K562 (cell line): ENCODE measurements at regions not wholly inside any gene's neighbourhood (a gene's known extent, or its start where the extent isn't known, plus 50 kb on each side); places are given as distances from the start of the nearest gene placed in this dataset.
A peak's percentile ranks its signal among the peaks of the same experiment; 100 is the strongest.

Experiments
- ATAC-seq: fragments of 200-7000 bp; cut with Tn5 transposase; 3 replicates; pipeline ENCODE4 v1.9.1; 2020; ENCODE audit warnings: moderate library complexity
- BruUV-seq: library from RNA; stranded (reverse); fragments of 400-500 nt; replicated peaks from 2 replicates; lab custom pipeline; 2021; lab: Mats Ljungman, UMichigan
- CTCF ChIA-PET: fragments of 300-600 bp; formaldehyde crosslinking; extraction: SDS; loops from one replicate; lab custom pipeline; 2021; ENCODE audit warnings: low intra/inter-chr PET ratio; lab: Yijun Ruan, JAX
- POLR2A ChIA-PET: fragments of 300-600, 350-650 bp; sonication (Branson Sonifier 250); formaldehyde crosslinking; extraction: SDS; loops from one replicate; lab custom pipeline; 2021; ENCODE audit warnings: antibody characterized with exemption, inconsistent platforms; lab: Yijun Ruan, JAX
- DNase-seq, 4 experiments: peaks; one replicate each; pipeline versions ENCODE4 v3.0.0 to v3.0.0-alpha.2; 2011 to 2018; ENCODE audit warnings: low spot score in 3 of 4, mixed read lengths in 3 of 4; ENCODE audit errors: extremely low read depth in 1 of 4
- FAIRE-seq: peaks from 2 replicates; lab custom pipeline; 2011; peaks lifted over from hg19 to GRCh38; lab: Jason Lieb, UNC
- H2AFZ ChIP-seq: 2 replicates; pipeline ENCODE4 v1.6.0; 2011; ENCODE audit warnings: low read depth, low read length, control low read depth, inconsistent platforms
- H3K27ac ChIP-seq: fragments of 200-600 bp; 3 replicates; pipeline ENCODE4 v1.8.0; 2011; ENCODE audit warnings: low read depth, mild to moderate bottlenecking, control low read depth, inconsistent platforms, low read length, moderate library complexity, mixed read lengths; ENCODE audit errors: extremely low read depth
- H3K27me3 ChIP-seq, 2 experiments: fragments of 300-600 bp in 1 of 2; 2 replicates in 1 of 2; 3 replicates in 1 of 2; pipeline versions ENCODE4 v1.6.0 to v1.8.0; 2011; ENCODE audit warnings: inconsistent platforms in 2 of 2, low read length in 2 of 2, mild to moderate bottlenecking in 1 of 2, mixed read lengths in 1 of 2, moderate library complexity in 1 of 2; ENCODE audit not compliant: control insufficient read depth in 2 of 2, insufficient read depth in 2 of 2
- H3K36me3 ChIP-seq: fragments of 300-600 bp; 3 replicates; pipeline ENCODE4 v1.8.0; 2011; ENCODE audit warnings: mild to moderate bottlenecking, low read length, inconsistent platforms; ENCODE audit not compliant: control insufficient read depth, insufficient read depth
- H3K4me1 ChIP-seq, 2 experiments: fragments of 200-600 bp in 1 of 2; replicated peaks in 1 of 2; 2 replicates in 1 of 2; 3 replicates in 1 of 2; pipeline versions ENCODE4 v1.5.1 to v1.8.0; 2011; ENCODE audit warnings: inconsistent platforms in 2 of 2, low read length in 2 of 2, mild to moderate bottlenecking in 1 of 2, mixed read lengths in 1 of 2, moderate library complexity in 1 of 2; ENCODE audit not compliant: control insufficient read depth in 2 of 2, insufficient read depth in 2 of 2
- H3K4me2 ChIP-seq: 2 replicates; pipeline ENCODE4 v1.6.1; 2011; ENCODE audit warnings: low read length, control low read depth, inconsistent platforms, mixed read lengths; ENCODE audit not compliant: insufficient read depth
- H3K4me3 ChIP-seq: fragments of 200-600 bp; sonication (generic), shearing (Covaris generic); 2 replicates; pipeline ENCODE4 v1.5.1; 2016; ENCODE audit warnings: control low read depth, inconsistent platforms
- H3K79me2 ChIP-seq: fragments of 200-600 bp; 3 replicates; pipeline ENCODE4 v1.8.0; 2011; ENCODE audit warnings: low read length, inconsistent platforms; ENCODE audit not compliant: control insufficient read depth, insufficient read depth
- H3K9ac ChIP-seq, 2 experiments: 2 replicates each; pipeline versions ENCODE4 v1.6.0 to v1.6.1; 2011; ENCODE audit warnings: low read depth in 2 of 2, low read length in 2 of 2, control low read depth in 1 of 2, inconsistent platforms in 1 of 2, mild to moderate bottlenecking in 1 of 2, mixed read lengths in 1 of 2; ENCODE audit not compliant: insufficient read depth in 1 of 2
- H3K9me1 ChIP-seq: one replicate; pipeline ENCODE4 v1.6.0; 2011; ENCODE audit warnings: inconsistent platforms, mild to moderate bottlenecking, low read length, moderate library complexity; ENCODE audit not compliant: control insufficient read depth, insufficient read depth
- H3K9me3 ChIP-seq: replicated peaks from 2 replicates; pipeline ENCODE4 v1.5.1; 2011; ENCODE audit warnings: low read depth, low read length, inconsistent platforms; ENCODE audit not compliant: control insufficient read depth, insufficient read depth
- H4K20me1 ChIP-seq: replicated peaks from 2 replicates; pipeline ENCODE4 v1.6.1; 2011; ENCODE audit warnings: low read length, inconsistent platforms, mixed read lengths; ENCODE audit not compliant: control insufficient read depth, insufficient read depth
- BCOR ChIP-seq: fragments of 450-650 bp; IDR thresholded peaks from 2 replicates; pipeline ENCODE4 v1.6.1; 2016
- GABPA ChIP-seq: fragments of 200-800 bp; sonication (Bioruptor generic); conservative IDR thresholded peaks from 2 replicates; pipeline ENCODE4 v1.6.1; 2016; ENCODE audit warnings: low read depth, missing genetic modification characterization, missing compliant biosample characterization
- KLF13 ChIP-seq: fragments of 450-650 bp; IDR thresholded peaks from 2 replicates; pipeline ENCODE4 v1.6.1; 2016; ENCODE audit warnings: missing genetic modification characterization, low read depth, mild to moderate bottlenecking, missing compliant biosample characterization, moderate library complexity, borderline replicate concordance
- MECOM ChIP-seq: fragments of 250-450 bp; sonication (Bioruptor Pico); IDR thresholded peaks from 2 replicates; pipeline ENCODE4 v1.8.0; 2022; ENCODE audit warnings: inconsistent platforms
- RBM25 ChIP-seq: fragments of 200-400 bp; formaldehyde crosslinking; IDR thresholded peaks from 2 replicates; pipeline ENCODE4 v1.6.1; 2018; ENCODE audit warnings: low read length, low read depth, moderate library complexity; ENCODE audit not compliant: severe bottlenecking
- TEAD1 ChIP-seq, 2 experiments: fragments of 450-650 bp in 1 of 2; sonication (generic) in 1 of 2; formaldehyde crosslinking; IDR thresholded peaks; 2 replicates each; pipeline versions ENCODE4 v1.4.0 to v1.8.0; 2020 to 2022; ENCODE audit warnings: mild to moderate bottlenecking in 2 of 2, missing genetic modification reagents in 1 of 2
- ZFP36 ChIP-seq: fragments of 150-350 bp; IDR thresholded peaks from 2 replicates; pipeline ENCODE4 v1.6.1; 2018; ENCODE audit warnings: low read length, low read depth; ENCODE audit not compliant: partially characterized antibody
- WGBS: fragments of 100-300 bp; shearing (Covaris generic); methylation state at CpG from one replicate; pipeline ENCODE4 v1.1.6; 2016; ENCODE audit warnings: low coverage, mixed read lengths; ENCODE audit not compliant: insufficient coverage; ENCODE audit errors: missing lambda C conversion rate; 5-methylcytosine and 5-hydroxymethylcytosine counted together
- in situ Hi-C: fragments of 300-500 bp; cut with MboI; formaldehyde crosslinking; loops from 4 replicates; pipeline ENCODE4 v1.15.0; 2018; ENCODE audit warnings: inconsistent platforms, mixed read lengths
- intact Hi-C: fragments of 100-400 bp; cut with micrococcal nuclease; formaldehyde crosslinking; loops from 2 replicates; pipeline ENCODE4 v1.14.2; 2022

DNA sequence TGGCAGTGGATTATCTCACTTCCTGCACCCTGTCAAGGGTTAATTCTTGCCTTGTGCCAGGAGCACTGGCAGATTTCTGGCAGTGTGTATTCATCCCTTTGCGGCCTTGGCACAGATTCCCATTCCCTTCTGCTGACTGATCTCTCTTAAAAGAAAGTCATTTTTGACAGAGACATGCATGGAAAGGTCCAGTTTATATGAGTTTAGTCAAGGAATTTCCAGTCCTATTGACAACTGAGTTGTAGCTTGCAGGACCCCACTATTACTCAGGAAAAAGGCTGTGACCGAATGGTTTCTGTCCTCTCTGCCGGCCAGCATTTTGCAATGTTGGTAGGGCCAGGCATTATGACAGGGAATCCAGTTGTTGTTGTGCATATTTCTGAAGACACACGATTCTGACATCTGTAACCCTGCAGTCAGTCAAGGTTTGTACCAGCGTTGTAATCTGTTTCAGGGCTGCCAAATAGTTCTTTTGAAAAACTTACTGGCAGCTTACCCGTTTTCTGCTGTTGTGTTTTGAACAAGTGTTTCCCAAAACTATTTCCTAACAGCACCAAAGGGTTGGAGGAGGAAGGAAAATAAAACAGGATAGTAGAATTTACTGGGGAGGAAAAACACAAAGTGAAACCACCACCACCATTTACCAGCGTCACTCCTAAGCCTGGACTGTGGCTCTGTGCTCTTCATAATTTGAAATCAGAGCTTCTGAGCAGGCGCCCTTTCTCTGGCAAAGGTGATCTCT is 243.4 kb upstream of the KLF4 start:
- no peak overlapping the region for H3K9ac ChIP-seq
- ChIA-PET CTCF (interaction anchor here (0.6 to 0.7 kb wide), 2 partner anchors 193 to 258 kb away, joined by 3 to 4 read pairs; no protein-coding TSS in a partner anchor), POLR2A (interaction anchor here (1.6 to 1.9 kb wide), 2 partner anchors 10 to 18 kb away, joined by 3 to 4 read pairs; no protein-coding TSS in a partner anchor)
- FAIRE-seq (no peak), DNase-seq (no peak), ATAC-seq (no peak; the same call in 2 of the 3 replicates)
- no TSS peak for BruUV-seq
- no peaks in the 10 kb centered on the region for H3K4me1 ChIP-seq
- no peaks in the 10 kb centered on the region for H3K9me3 ChIP-seq
- H2AFZ ChIP-seq = peak overlapping the region; percentile 47; the same call in 1 of the 2 replicates
- H3K4me2 ChIP-seq = no peak overlapping the region
- no peaks in the 10 kb centered on the region for H3K36me3 ChIP-seq
- 5% methylated on average over 7 of the region's 8 CpGs for WGBS
- in situ Hi-C loops = no loop called here
- H3K4me3 ChIP-seq = no peak overlapping the region
- TF ChIP-seq KLF13 (tag) (no peak), GABPA (tag) (0 out of 2 replicates have a peak, but pooled peaks have one; percentile 14)
- H3K9me1 ChIP-seq = no peaks in the 10 kb centered on the region
- no peaks in the 10 kb centered on the region for H3K79me2 ChIP-seq
- H3K27ac ChIP-seq = no peak overlapping the region
- intact Hi-C loops = no loop called here
- peaks cover 9 to 40% of the 10 kb centered on the region in 2 experiments; a peak in 3 of 5 replicates for H3K27me3 ChIP-seq
- no peaks in the 10 kb centered on the region for H4K20me1 ChIP-seq

DNA sequence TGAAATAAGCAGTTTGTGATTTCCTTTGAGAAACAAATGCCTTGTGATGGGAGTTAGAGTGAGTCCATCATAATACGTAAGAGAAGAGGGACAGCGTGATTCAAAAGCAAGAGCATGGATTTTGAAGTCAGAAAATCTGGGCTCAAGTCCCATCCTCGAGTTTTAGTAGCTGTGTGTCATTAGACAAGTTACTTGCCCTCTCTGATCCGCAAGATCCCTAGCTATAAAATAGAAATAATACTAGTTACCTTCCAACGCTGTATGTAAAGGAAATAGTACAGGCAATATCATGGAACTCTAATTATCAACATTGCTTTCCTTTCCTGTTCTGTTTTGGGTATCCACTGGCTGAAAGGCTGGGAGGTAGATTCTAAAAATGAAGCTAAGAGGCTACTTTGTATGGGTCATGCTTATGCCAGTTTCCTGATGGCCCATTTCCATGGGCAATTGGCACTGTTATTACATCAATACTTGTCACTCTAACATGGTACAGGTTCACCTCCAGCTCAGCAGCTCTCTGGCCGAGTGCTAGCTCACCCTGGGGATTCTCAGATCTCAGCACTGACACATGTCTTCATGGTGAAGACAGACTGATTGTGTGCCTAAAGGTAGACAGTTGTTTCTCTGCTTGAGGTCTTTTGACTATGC is 241.7 kb upstream of the KLF4 start:
- Histone ChIP-seq H3K9me1 (no peaks in the 10 kb centered on the region), H3K36me3 (no peaks in the 10 kb centered on the region), H3K4me2 (no peak overlapping the region), H4K20me1 (no peaks in the 10 kb centered on the region), H2AFZ (no peak overlapping the region), H3K9me3 (no peaks in the 10 kb centered on the region), H3K9ac (no peak overlapping the region), H3K27me3 (peaks cover 14 to 33% of the 10 kb centered on the region in 2 experiments; a peak in 3 of 5 replicates), H3K4me1 (no peaks in the 10 kb centered on the region), H3K27ac (no peak overlapping the region), H3K4me3 (no peak overlapping the region), H3K79me2 (no peaks in the 10 kb centered on the region)
- ChIA-PET POLR2A (interaction anchor here (0.5 to 1.1 kb wide), 2 partner anchors 9 to 176 kb away, joined by 3 to 6 read pairs; no protein-coding TSS in a partner anchor), CTCF (no interaction called here)
- FAIRE-seq = no peak
- in situ Hi-C loops = no loop called here
- 4% methylated on average over 6 of the region's 6 CpGs for WGBS
- intact Hi-C loops = no loop called here
- no peak for DNase-seq
- no peak for ATAC-seq
- no peak for TF ChIP-seq MECOM (CRISPR knock-in tag)
- TF ChIP-seq BCOR = peak; percentile 21; the same call in 1 of the 2 replicates
- TF ChIP-seq RBM25 = peak; percentile 90
- TF ChIP-seq ZFP36 = peak; percentile 65
- no peak for TF ChIP-seq TEAD1 (CRISPR knock-in tag; IDR thresholded peaks at IDR 0.05)
- BruUV-seq = no TSS peak
